ENCODE measurements at regions not wholly inside any gene's neighbourhood (a gene's known extent, or its start where the extent isn't known, plus 50 kb on each side); places are given as distances from the start of the nearest gene placed in this dataset.

DNA sequence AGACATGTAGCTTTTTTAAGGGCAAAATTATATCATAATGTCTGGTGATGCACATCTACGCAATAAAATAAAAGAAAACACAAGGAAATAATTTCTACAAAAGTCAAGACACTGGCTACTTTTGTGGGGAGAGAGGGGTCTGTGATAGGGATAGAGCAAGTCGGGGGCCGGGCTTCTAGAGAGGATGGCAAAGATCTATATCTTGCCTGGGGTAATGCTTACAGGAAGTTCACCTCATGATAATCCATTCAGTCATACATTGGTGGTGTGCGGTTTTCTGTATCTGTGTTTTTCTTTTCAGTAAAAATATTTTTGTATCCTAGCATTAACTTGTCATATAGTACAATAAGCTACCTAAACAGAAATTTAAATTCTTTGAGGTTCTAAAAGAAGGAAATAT is 178.8 kb downstream of the ARRDC4 start:
- no peak for DNase-seq (ENCODE audit: low read depth in 2 of 3, low spot score in 2 of 3)

DNA sequence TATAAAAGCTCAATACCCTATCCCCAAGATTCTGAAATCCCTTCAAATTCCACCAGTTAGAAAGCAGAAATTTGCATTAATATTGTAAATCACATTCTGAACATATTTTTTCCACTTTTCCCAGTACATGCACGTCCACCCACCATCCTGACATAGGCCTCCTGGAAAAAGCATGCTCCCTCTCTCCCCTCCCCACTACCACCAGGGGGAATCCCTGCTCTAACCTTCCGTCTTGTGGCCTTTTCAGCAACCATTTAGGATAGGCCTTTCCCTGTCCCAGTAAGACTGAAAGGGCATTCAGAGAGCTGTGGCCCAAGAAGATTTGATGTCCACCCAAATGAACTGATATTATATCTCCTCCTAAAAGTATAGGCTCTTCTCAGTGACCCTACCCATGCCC is 182.1 kb downstream of the ARRDC4 start:
- no peak for DNase-seq (ENCODE audit: low read depth in 2 of 3, low spot score in 2 of 3)

GRCh38 chr15:98143116-98143515 is 182.6 kb downstream of the ARRDC4 start:
- no peak for DNase-seq (ENCODE audit: low read depth in 2 of 3, low spot score in 2 of 3)

DNA sequence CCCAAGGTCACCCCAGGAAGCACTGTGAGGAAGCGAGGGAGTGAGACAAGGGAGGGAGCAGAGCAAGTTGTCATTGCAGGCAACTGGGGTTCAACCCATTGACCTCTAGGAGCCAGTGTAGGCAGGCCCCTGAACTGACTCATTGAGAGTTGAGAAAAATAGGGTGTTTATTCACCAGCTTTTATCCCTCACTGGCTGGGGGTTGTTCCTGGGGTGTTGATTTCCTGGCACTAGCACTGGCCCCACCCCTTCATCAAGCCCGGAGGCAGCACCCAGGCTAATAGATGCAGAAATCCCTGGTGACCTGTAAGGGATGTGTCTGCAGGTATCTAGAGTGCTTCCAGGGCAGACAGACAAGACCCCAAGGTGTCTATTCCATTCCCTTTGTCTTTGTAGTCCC is 183.9 kb downstream of the ARRDC4 start:
- no peak for DNase-seq (ENCODE audit: low read depth in 2 of 3, low spot score in 2 of 3)

- no peak for DNase-seq (ENCODE audit: low read depth in 2 of 3, low spot score in 2 of 3)
These were observed 185.7 kb downstream of the ARRDC4 start for GRCh38 chr15:98146031-98146820.

DNA sequence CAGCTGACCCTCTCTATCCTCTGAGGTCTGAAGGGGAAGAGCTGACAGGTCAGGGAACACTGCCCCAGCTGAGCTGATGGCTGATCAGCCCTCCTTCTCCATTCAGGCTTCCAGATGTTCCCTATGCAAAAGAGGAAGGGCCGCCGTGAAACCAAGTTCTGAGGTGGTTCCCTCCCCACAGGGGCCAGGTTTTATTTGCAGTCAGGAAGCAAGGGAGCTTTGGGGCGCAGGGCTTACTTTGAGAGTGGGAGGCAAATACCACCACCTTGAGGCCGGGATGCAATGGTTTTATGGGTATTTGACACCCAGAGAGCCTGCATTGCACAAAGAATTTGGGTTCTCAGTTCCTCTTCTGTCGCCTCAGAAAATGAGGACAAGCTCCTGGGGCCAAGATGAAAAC is 186.9 kb downstream of the ARRDC4 start:
- no peak for DNase-seq (ENCODE audit: low read depth in 2 of 3, low spot score in 2 of 3)

DNA sequence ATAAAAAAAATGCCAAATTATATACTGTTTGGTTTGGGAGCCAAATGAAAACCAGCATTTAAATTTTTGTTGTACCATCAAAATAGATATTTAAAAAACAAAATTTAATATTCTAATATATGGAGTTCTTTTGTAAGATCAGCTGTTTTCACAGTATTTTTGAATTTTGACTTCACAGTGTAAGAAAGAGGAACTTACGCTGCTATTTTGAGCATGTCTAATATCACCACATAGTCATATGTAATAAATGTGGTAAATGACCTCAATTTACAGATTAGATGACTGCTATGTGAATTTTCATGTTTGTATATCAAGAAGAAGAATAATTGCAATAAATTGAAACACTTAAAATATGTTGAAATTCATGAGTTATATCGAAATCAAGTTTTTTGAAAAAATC is 189.6 kb downstream of the ARRDC4 start:
- no peak for DNase-seq (ENCODE audit: low read depth in 2 of 3, low spot score in 2 of 3)

DNA sequence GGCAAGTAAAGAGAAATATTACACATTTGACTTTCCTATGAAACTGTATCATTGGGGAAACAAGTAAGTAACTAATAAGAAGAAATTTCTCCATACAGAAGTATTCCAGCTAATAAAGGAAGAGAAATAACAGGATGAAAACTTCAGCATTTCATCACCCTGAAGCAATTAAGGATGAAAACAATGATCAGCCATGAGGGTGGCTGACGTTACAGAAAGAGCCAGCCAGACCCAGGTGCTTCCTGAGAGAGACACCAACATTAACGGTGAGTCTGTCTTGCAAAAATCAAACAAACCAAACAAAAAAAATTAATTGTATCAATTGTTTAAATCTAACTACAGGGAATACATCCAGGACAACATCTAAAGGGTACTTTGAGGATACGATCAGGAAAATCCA is 190.0 kb downstream of the ARRDC4 start:
- no peak for DNase-seq (ENCODE audit: low read depth in 2 of 3, low spot score in 2 of 3)

DNA sequence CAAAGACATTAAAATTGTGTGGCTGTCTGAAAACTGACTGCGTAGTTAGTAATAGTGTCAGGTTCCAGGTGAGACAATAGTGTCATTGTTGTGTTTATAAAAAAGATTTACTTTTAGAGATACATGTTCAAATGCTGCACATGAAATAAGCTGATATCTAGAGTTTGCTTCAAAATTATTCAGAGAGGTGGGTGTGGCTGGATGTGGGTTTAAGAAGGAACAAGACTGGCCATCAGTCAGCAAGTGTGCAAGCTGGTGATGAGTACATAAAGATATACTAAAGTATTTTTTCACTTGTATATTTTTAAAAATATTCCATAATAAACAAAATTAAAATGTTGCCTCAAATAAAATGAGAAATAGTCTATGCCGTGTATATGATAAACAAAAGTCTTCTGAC is 190.6 kb downstream of the ARRDC4 start:
- no peak for DNase-seq (ENCODE audit: low read depth in 2 of 3, low spot score in 2 of 3)

DNA sequence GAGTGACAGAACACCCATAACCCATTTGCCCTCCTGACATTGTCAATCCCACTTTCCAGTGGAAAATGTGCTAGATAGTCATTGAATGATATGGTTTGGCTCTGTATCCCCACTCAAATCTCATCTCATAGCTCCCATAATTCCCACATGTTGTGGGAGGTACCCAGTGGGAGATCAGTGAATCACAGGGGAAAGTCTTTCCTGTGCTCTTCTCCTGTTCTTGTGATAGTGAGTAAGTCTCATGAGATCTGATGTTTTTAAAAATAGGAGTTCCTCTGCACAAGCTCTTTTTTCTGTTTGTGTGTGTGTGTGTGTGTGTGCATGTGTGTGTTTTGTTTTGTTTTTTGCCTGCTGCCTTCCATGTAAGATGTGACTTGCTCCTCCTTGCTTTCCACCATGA is 191.7 kb downstream of the ARRDC4 start:
- DNase-seq (ENCODE audit: low read depth in 2 of 3, low spot score in 2 of 3) = no peak

GRCh38 chr15:98154863-98155262 is 194.4 kb downstream of the ARRDC4 start:
- DNase-seq (ENCODE audit: low read depth in 2 of 3, low spot score in 2 of 3) = no peak

GRCh38 chr15:98155356-98155755 is 194.9 kb downstream of the ARRDC4 start:
- DNase-seq (ENCODE audit: low read depth in 2 of 3, low spot score in 2 of 3) = no peak

DNA sequence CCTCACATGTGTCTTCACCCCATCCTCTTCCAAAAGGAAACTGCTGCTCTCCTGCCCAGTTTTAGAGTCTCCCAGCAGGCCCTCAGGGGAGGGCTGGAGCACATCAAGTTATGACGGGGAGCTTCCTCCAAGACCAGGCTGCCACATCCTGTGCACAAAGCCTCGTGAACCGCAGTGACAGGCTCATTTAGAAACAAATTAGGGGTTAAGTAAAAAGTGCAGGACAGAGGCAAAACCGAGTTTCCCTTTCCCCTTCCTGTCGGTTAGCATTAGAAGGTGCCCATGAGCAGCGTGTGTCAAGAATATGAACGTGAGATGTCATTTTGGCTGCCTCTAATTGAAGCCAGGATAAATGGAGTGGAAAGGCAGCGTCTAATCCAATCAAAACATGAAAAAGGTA is 199.7 kb downstream of the ARRDC4 start:
- peak in 2 of 3 experiments; percentile 1 to 17 for DNase-seq (ENCODE audit: low read depth in 2 of 3, low spot score in 2 of 3)

GRCh38 chr15:98163319-98164045 is 203.0 kb downstream of the ARRDC4 start:
- no peak for DNase-seq (ENCODE audit: low read depth in 2 of 3, low spot score in 2 of 3)

GRCh38 chr15:98164571-98164970 is 204.1 kb downstream of the ARRDC4 start:
- DNase-seq (ENCODE audit: low read depth in 2 of 3, low spot score in 2 of 3) = no peak

DNA sequence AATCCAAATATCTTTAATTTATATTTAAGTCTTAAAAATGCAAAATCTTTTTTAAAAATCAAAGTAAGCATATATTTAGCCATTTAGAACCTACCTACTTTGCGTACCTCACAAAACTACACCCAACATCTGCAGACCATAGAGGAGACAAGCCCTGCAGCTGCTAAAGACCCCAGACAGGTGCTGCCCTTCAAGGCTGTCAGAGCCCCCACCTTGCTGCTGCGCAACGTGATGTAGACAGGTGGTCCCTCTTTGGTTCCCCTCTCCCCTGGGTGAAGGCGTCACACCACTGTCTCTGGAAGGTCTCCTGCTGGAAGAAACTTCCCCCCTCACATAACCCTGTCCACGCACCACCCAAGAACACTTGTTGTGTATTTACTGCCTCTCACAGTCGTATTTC is 204.5 kb downstream of the ARRDC4 start:
- no peak for DNase-seq (ENCODE audit: low read depth in 2 of 3, low spot score in 2 of 3)

- no peak for DNase-seq (ENCODE audit: low read depth in 2 of 3, low spot score in 2 of 3)
These were observed 207.3 kb downstream of the ARRDC4 start for GRCh38 chr15:98167722-98168268.

DNA sequence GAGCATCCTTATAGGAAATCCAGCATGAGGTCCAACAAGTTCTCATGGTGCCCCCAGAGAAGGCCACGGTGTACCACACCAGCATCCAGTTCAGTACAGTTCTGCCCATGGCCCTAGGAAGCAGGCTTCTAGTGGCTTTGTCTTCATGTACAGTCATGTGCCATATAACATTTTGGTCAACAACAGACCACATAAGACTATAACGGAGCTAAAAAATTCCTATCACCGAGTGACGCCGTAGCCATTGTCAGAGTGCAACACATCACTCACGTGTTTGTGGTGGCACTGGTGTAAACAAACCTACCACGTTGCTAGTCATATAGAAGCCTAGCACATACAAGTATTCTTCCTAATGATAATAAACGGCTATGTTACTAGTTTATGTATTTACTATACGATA is 209.0 kb downstream of the ARRDC4 start:
- DNase-seq (ENCODE audit: low read depth in 2 of 3, low spot score in 2 of 3) = no peak

DNA sequence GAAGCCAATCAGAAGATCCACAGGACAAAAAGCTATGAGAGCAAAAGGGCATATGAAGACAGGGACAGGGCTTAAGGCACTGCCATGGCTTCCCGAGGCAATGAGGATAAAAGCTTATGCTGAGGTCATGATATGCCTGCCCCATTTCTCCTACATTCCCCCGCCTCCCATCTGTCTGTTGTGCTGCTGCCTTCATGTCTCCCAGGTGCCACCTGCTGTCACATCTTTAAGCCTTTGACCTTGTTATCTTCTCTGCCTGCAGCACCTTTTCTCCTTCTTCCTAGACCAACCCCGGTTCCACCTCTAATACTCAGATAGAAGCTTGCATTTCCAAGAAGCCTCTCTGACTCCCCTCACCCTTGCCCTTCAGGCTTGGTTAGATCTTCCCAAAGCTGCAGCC is 213.8 kb downstream of the ARRDC4 start:
- no peak for DNase-seq (ENCODE audit: low read depth in 2 of 3, low spot score in 2 of 3)

DNA sequence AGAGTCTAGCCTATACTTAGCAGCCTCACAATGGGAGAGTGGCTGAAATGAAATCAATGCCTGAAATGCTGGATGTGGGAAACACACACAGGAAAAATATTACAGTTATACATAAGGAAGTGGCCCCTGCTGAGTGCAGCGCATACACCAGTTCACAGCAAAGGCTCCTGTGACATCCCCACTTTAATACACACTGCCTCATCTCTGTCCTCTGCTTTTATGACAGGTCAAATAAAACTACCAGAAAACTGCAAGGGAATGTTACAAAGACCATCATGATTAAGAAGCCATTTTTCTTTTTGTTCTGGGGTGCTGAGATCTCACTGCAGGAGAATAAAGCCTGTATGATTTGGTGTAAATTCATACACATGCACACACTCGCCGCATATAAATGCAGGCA is 214.3 kb downstream of the ARRDC4 start:
- DNase-seq (ENCODE audit: low read depth in 2 of 3, low spot score in 2 of 3) = no peak

GRCh38 chr15:98177966-98178592 is 217.6 kb downstream of the ARRDC4 start:
- DNase-seq (ENCODE audit: low read depth in 2 of 3, low spot score in 2 of 3) = no peak

DNA sequence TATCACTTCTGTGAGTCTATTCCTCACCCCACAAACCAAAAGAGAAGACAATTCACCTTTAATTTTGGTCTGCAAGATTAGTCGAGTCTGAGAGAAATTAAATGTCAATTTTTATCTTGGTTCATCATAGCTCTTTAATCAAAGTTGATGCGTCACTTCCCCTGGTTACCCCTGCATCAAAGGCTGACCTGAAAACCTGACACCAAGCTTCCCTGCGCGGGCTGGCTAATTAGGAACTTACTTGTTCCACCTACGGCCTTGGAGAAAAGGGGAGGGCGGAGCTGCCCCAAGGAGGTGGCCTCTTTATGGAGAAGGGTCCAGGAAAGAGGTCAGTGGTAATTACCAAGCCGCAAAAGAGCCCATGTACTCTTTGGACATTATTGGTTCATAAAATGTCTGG is 218.4 kb downstream of the ARRDC4 start:
- DNase-seq (ENCODE audit: low read depth in 2 of 3, low spot score in 2 of 3) = no peak

Measured in activated CD8-positive, alpha-beta memory T cell treated with anti-CD3 and anti-CD28 coated beads for 48 hours (primary cell).